GM23338 (cell line): ENCODE measurements at regions not wholly inside any gene's neighbourhood (a gene's known extent, or its start where the extent isn't known, plus 50 kb on each side); places are given as distances from the start of the nearest gene placed in this dataset.

Experiments
- ATAC-seq: fragments of 200-7000 bp; cut with Tn5 transposase; 3 replicates; pipeline ENCODE4 v1.9.1; 2020
- DNase-seq: peaks from one replicate; pipeline ENCODE4 v3.0.0-alpha.2; 2015; ENCODE audit warnings: low spot score
- H2AFZ ChIP-seq: fragments of 200-600 bp; sonication (generic); 2 replicates; pipeline ENCODE4 v1.8.0; 2016; ENCODE audit warnings: antibody characterized with exemption, mild to moderate bottlenecking, moderate library complexity
- H3F3A ChIP-seq: fragments of 200-600 bp; sonication (generic); replicated peaks from 2 replicates; pipeline ENCODE4 v1.8.0; 2017; ENCODE audit warnings: antibody characterized with exemption, mixed run types, low read depth
- H3K27ac ChIP-seq: fragments of 200-600 bp; sonication (generic); 2 replicates; pipeline ENCODE4 v1.6.1; 2016; ENCODE audit warnings: low read depth
- H3K27me3 ChIP-seq: fragments of 200-600 bp; sonication (generic); 2 replicates; pipeline ENCODE4 v1.8.0; 2016; ENCODE audit warnings: mild to moderate bottlenecking, mixed run types, moderate library complexity; ENCODE audit not compliant: insufficient read depth
- H3K36me3 ChIP-seq: fragments of 200-600 bp; sonication (generic); 2 replicates; pipeline ENCODE4 v1.8.0; 2016; ENCODE audit warnings: mild to moderate bottlenecking; ENCODE audit not compliant: insufficient read depth
- H3K4me1 ChIP-seq: fragments of 200-600 bp; sonication (generic); 2 replicates; pipeline ENCODE4 v1.8.0; 2016; ENCODE audit warnings: mild to moderate bottlenecking, moderate library complexity; ENCODE audit not compliant: insufficient read depth
- H3K4me2 ChIP-seq: fragments of 200-600 bp; sonication (generic); 2 replicates; pipeline ENCODE4 v1.7.1; 2017; ENCODE audit warnings: mixed run types
- H3K4me3 ChIP-seq: fragments of 200-600 bp; sonication (generic); 2 replicates; pipeline ENCODE4 v1.6.1; 2016; ENCODE audit warnings: mixed run types
- H3K79me2 ChIP-seq: fragments of 200-600 bp; sonication (generic); replicated peaks from 2 replicates; pipeline ENCODE4 v1.8.0; 2017; ENCODE audit warnings: mild to moderate bottlenecking; ENCODE audit not compliant: insufficient read depth
- H3K9me2 ChIP-seq: fragments of 200-600 bp; sonication (generic); 2 replicates; pipeline ENCODE4 v1.8.0; 2017; ENCODE audit not compliant: insufficient read depth
- H4K20me1 ChIP-seq: fragments of 200-600 bp; sonication (generic); replicated peaks from 2 replicates; pipeline ENCODE4 v1.8.0; 2017; ENCODE audit warnings: mild to moderate bottlenecking; ENCODE audit not compliant: insufficient read depth
- H3K27ac Mint-ChIP-seq: 2 replicates; pipeline ENCODE4 v1.8.0; 2020; ENCODE audit warnings: inconsistent platforms, mild to moderate bottlenecking, moderate library complexity, mixed read lengths
- H3K27me3 Mint-ChIP-seq: 3 replicates; pipeline ENCODE4 v1.8.0; 2022; ENCODE audit warnings: low read depth, mild to moderate bottlenecking, moderate library complexity, mixed read lengths, inconsistent platforms; ENCODE audit not compliant: insufficient read depth, poor library complexity
- H3K36me3 Mint-ChIP-seq: 3 replicates; pipeline ENCODE4 v1.8.0; 2021; ENCODE audit warnings: low read depth, mild to moderate bottlenecking, inconsistent platforms, moderate library complexity, mixed read lengths
- H3K4me1 Mint-ChIP-seq: 3 replicates; pipeline ENCODE4 v1.8.0; 2020; ENCODE audit warnings: mild to moderate bottlenecking, inconsistent platforms, mixed read lengths
- H3K4me3 Mint-ChIP-seq: 3 replicates; pipeline ENCODE4 v1.8.0; 2021; ENCODE audit warnings: moderate library complexity, mild to moderate bottlenecking, inconsistent platforms, mixed read lengths
- H3K9me3 Mint-ChIP-seq: 3 replicates; pipeline ENCODE4 v1.8.0; 2020; ENCODE audit warnings: moderate library complexity, mild to moderate bottlenecking, inconsistent platforms, mixed read lengths
- CREB1 ChIP-seq: fragments of 250-450 bp; sonication (Bioruptor Pico); IDR thresholded peaks from 2 replicates; pipeline ENCODE4 v1.5.0; 2020; ENCODE audit warnings: low read depth, mild to moderate bottlenecking, moderate library complexity
- CTCF ChIP-seq, 2 experiments: fragments of 200-600 bp in 1 of 2; sonication (generic) in 1 of 2; conservative IDR thresholded peaks; 2 replicates each; pipeline versions ENCODE4 v1.5.1 to v1.6.1; 2016 to 2017; ENCODE audit warnings: antibody characterized with exemption in 2 of 2, low read depth in 2 of 2, mild to moderate bottlenecking in 2 of 2, moderate library complexity in 1 of 2
- EZH2 ChIP-seq: fragments of 200-600 bp; sonication (generic); IDR thresholded peaks from one replicate; pipeline ENCODE4 v1.8.0; 2017; ENCODE audit warnings: antibody characterized with exemption, mild to moderate bottlenecking, low read depth; ENCODE audit not compliant: unreplicated experiment
- EZH2phosphoT487 ChIP-seq: fragments of 200-600 bp; sonication (generic); IDR thresholded peaks from one replicate; pipeline ENCODE4 v1.8.1; 2018; ENCODE audit warnings: antibody characterized with exemption; ENCODE audit not compliant: unreplicated experiment
- JUNB ChIP-seq: IDR thresholded peaks from one replicate; pipeline ENCODE4 v1.6.1; 2016; ENCODE audit warnings: antibody characterized with exemption; ENCODE audit not compliant: unreplicated experiment
- NANOG ChIP-seq: IDR thresholded peaks from 2 replicates; pipeline ENCODE4 v1.6.1; 2016; ENCODE audit warnings: antibody characterized with exemption, borderline replicate concordance
- POLR2AphosphoS5 ChIP-seq: IDR thresholded peaks from 2 replicates; pipeline ENCODE4 v1.6.1; 2016; ENCODE audit warnings: antibody characterized with exemption, low read depth
- REST ChIP-seq: IDR thresholded peaks from one replicate; pipeline ENCODE4 v1.6.1; 2018; ENCODE audit warnings: antibody characterized with exemption; ENCODE audit not compliant: unreplicated experiment
- STAT1 ChIP-seq: IDR thresholded peaks from one replicate; pipeline ENCODE4 v1.6.1; 2016; ENCODE audit warnings: antibody characterized with exemption; ENCODE audit not compliant: unreplicated experiment
- ZNF114 ChIP-seq: fragments of 250-450 bp; sonication (Bioruptor Pico); IDR thresholded peaks from 2 replicates; pipeline ENCODE4 v1.5.0; 2020; ENCODE audit warnings: mild to moderate bottlenecking, moderate library complexity
- ZNF331 ChIP-seq: fragments of 250-450 bp; sonication (Bioruptor Pico); IDR thresholded peaks from 2 replicates; pipeline ENCODE4 v1.5.0; 2020; ENCODE audit warnings: low read depth, mild to moderate bottlenecking, moderate library complexity
- ZNF462 ChIP-seq: fragments of 250-450 bp; sonication (Bioruptor Pico); IDR thresholded peaks from 2 replicates; pipeline ENCODE4 v1.5.0; 2020; ENCODE audit warnings: mild to moderate bottlenecking, moderate library complexity
- TF ChIP-seq, protein P1 (sequence below): IDR thresholded peaks from 2 replicates; pipeline ENCODE4 v1.6.1; 2016; ENCODE audit warnings: antibody characterized with exemption

DNA sequence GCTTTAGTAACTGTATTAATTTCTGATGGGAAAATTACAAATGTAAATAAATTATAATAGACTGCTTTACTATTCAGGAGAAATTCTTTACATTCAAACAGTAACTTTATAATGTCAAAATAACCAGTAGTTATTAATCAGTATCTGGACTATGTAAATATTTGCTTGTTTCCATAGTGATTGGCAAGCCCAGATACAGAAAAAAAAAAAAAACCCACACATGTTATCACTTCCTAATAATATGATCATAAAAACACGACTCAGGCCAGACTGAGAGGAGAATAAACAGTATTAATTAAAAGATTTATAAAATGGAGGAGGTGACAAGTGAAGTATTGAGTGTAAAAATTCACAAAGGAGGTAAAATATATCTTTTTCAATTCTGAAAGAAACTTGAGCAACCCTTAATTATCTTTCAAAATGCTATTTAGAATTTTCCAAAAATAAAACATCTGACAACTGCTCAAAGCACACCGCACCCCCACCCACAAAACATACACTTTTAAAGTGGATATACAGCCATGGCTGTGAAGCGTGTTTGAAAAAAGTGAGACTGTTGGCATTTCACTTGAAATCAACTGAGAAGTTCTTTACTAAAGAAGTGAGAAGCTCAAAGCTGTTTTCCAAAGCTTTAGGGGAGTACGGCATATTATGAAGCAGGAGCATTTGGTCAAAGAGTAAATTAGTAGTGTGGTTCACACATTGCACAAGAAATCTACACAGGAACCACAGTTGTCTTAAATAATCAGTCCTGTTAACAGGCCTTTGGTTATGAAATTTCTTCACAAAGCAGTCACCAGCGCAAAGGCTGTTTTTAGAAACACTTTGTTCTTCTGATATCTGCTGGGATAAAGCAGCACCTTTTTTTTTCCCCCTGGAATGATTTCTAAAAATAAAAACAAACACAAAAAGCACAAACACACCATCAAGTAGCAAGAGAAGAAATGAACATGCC lies 475.8 kb downstream of the TXNL1 start:
- Histone ChIP-seq H3K4me1 (0 out of 2 replicates have a peak, but pooled peaks cover under 1% of the 10 kb centered on the region), H4K20me1 (no peaks in the 10 kb centered on the region), H3K27me3 (no peaks in the 10 kb centered on the region), H3K36me3 (no peaks in the 10 kb centered on the region), H3K4me2 (no peak overlapping the region), H3K27ac (no peak overlapping the region), H3F3A (no peaks in the 10 kb centered on the region), H3K79me2 (no peaks in the 10 kb centered on the region), H2AFZ (no peak overlapping the region; the same call in 1 of the 2 replicates), H3K9me2 (peaks cover 3% of the 10 kb centered on the region; the same call in 1 of the 2 replicates), H3K4me3 (no peak overlapping the region)
- H3K4me1 Mint-ChIP-seq = no peaks in the 10 kb centered on the region; the same call in 1 of the 3 replicates
- H3K4me3 Mint-ChIP-seq = no peak overlapping the region
- H3K9me3 Mint-ChIP-seq = no peaks in the 10 kb centered on the region; the same call in none of the 3 replicates
- DNase-seq = no peak
- no peaks in the 10 kb centered on the region; the same call in 2 of the 3 replicates for H3K36me3 Mint-ChIP-seq
- peaks cover 1% of the 10 kb centered on the region for H3K27me3 Mint-ChIP-seq
- ATAC-seq = no peak
- no peak overlapping the region for H3K27ac Mint-ChIP-seq
- no peak for TF ChIP-seq STAT1
- TF ChIP-seq, protein P1, sequence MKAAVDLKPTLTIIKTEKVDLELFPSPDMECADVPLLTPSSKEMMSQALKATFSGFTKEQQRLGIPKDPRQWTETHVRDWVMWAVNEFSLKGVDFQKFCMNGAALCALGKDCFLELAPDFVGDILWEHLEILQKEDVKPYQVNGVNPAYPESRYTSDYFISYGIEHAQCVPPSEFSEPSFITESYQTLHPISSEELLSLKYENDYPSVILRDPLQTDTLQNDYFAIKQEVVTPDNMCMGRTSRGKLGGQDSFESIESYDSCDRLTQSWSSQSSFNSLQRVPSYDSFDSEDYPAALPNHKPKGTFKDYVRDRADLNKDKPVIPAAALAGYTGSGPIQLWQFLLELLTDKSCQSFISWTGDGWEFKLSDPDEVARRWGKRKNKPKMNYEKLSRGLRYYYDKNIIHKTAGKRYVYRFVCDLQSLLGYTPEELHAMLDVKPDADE = no peak
- no peak for TF ChIP-seq ZNF331 (CRISPR knock-in tag)
- TF ChIP-seq REST = no peak
- no peak for TF ChIP-seq EZH2
- no peak for TF ChIP-seq CREB1
- TF ChIP-seq ZNF462 (CRISPR knock-in tag) = no peak
- TF ChIP-seq NANOG = no peak
- no peak for TF ChIP-seq EZH2phosphoT487
- no peak for TF ChIP-seq CTCF (conservative IDR thresholded peaks at IDR 0.05; ENCODE audit: low read depth in 2 of 2)
- TF ChIP-seq JUNB = no peak
- no peak for TF ChIP-seq ZNF114 (CRISPR knock-in tag)
- TF ChIP-seq POLR2AphosphoS5 = no peak
